ENCODE measurements at regions not wholly inside any gene's neighbourhood (a gene's known extent, or its start where the extent isn't known, plus 50 kb on each side); places are given as distances from the start of the nearest gene placed in this dataset.

DNA sequence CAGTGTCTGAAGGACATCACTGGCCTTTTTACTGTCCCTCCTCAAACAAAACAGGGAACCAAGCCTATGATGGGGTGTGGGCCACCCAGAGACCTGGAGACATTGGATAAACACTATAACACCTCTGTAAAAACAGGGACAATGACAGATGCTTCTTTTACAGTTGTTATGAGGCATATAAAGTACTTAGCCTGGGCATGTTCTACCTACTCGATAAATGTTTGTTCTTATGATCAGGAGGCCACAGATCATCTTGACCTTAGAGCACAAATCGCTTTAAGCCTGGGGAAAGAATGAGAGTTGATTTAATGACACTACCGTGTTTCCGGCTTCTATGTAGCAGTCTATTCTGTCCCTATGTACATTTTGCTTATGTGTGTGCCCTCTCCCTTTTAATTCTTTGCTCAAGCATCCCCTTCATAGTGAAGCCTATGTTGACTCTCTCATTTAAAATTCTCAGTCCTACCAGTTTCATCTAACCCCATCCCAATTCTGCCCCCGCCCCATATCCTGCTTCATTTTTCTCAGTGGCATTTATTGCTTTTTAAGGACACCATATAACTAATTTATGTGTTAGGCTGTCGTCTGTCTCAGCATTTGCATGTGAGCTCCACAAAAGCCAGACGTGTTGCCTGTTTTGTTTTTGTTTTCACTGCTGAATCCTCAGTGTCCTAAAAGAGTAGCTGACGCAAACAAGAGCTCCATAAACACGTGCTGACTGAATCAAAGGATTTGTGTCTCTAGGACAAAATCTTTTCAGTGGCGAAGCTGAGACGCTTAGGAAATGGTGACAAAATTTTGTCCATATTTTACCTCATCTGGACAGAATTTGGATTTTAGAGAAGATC, 182.3 kb upstream of the ST6GAL2 start:
- no peak overlapping the region for H3K4me3 Mint-ChIP-seq
- Histone ChIP-seq H3K79me2 (replicated peaks; ENCODE audit: insufficient read depth) (no peaks in the 10 kb centered on the region), H3K36me3 (ENCODE audit: insufficient read depth) (no peaks in the 10 kb centered on the region), H3F3A (replicated peaks; ENCODE audit: low read depth) (no peaks in the 10 kb centered on the region), H3K27ac (ENCODE audit: low read depth) (no peak overlapping the region), H3K4me1 (ENCODE audit: insufficient read depth) (peaks cover 17% of the 10 kb centered on the region), H4K20me1 (replicated peaks; ENCODE audit: insufficient read depth) (no peaks in the 10 kb centered on the region), H3K9me2 (ENCODE audit: insufficient read depth) (no peaks in the 10 kb centered on the region), H2AFZ (peak overlapping the region; percentile 33), H3K27me3 (ENCODE audit: insufficient read depth) (no peaks in the 10 kb centered on the region), H3K4me2 (no peak overlapping the region), H3K4me3 (no peak overlapping the region)
- no peaks in the 10 kb centered on the region for H3K9me3 Mint-ChIP-seq
- H3K27me3 Mint-ChIP-seq (ENCODE audit: insufficient read depth, low read depth, poor library complexity) = peaks cover 3% of the 10 kb centered on the region
- H3K4me1 Mint-ChIP-seq = peaks cover 13% of the 10 kb centered on the region; the same call in 2 of the 3 replicates
- no peaks in the 10 kb centered on the region for H3K36me3 Mint-ChIP-seq (ENCODE audit: low read depth)
- H3K27ac Mint-ChIP-seq = no peak overlapping the region
- TF ChIP-seq EZH2phosphoT487 (IDR thresholded peaks at IDR 0.05; ENCODE audit: unreplicated experiment) (no peak), POLR2AphosphoS5 (IDR thresholded peaks at IDR 0.05; ENCODE audit: low read depth) (no peak), CREB1 (CRISPR knock-in tag; IDR thresholded peaks at IDR 0.05; ENCODE audit: low read depth) (no peak), ETS1 (IDR thresholded peaks at IDR 0.05) (no peak), JUNB (IDR thresholded peaks at IDR 0.05; ENCODE audit: unreplicated experiment) (no peak), NANOG (IDR thresholded peaks at IDR 0.05; ENCODE audit: borderline replicate concordance) (no peak), EZH2 (IDR thresholded peaks at IDR 0.05; ENCODE audit: low read depth, unreplicated experiment) (no peak), CTCF (conservative IDR thresholded peaks at IDR 0.05; ENCODE audit: low read depth in 2 of 2) (no peak), STAT1 (IDR thresholded peaks at IDR 0.05; ENCODE audit: unreplicated experiment) (no peak), ZNF331 (CRISPR knock-in tag; IDR thresholded peaks at IDR 0.05; ENCODE audit: low read depth) (no peak), ZNF114 (CRISPR knock-in tag; IDR thresholded peaks at IDR 0.05) (no peak)
- TF ChIP-seq, protein P1, sequence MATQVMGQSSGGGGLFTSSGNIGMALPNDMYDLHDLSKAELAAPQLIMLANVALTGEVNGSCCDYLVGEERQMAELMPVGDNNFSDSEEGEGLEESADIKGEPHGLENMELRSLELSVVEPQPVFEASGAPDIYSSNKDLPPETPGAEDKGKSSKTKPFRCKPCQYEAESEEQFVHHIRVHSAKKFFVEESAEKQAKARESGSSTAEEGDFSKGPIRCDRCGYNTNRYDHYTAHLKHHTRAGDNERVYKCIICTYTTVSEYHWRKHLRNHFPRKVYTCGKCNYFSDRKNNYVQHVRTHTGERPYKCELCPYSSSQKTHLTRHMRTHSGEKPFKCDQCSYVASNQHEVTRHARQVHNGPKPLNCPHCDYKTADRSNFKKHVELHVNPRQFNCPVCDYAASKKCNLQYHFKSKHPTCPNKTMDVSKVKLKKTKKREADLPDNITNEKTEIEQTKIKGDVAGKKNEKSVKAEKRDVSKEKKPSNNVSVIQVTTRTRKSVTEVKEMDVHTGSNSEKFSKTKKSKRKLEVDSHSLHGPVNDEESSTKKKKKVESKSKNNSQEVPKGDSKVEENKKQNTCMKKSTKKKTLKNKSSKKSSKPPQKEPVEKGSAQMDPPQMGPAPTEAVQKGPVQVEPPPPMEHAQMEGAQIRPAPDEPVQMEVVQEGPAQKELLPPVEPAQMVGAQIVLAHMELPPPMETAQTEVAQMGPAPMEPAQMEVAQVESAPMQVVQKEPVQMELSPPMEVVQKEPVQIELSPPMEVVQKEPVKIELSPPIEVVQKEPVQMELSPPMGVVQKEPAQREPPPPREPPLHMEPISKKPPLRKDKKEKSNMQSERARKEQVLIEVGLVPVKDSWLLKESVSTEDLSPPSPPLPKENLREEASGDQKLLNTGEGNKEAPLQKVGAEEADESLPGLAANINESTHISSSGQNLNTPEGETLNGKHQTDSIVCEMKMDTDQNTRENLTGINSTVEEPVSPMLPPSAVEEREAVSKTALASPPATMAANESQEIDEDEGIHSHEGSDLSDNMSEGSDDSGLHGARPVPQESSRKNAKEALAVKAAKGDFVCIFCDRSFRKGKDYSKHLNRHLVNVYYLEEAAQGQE (IDR thresholded peaks at IDR 0.05; ENCODE audit: unreplicated experiment) = no peak
- TF ChIP-seq, protein P2, sequence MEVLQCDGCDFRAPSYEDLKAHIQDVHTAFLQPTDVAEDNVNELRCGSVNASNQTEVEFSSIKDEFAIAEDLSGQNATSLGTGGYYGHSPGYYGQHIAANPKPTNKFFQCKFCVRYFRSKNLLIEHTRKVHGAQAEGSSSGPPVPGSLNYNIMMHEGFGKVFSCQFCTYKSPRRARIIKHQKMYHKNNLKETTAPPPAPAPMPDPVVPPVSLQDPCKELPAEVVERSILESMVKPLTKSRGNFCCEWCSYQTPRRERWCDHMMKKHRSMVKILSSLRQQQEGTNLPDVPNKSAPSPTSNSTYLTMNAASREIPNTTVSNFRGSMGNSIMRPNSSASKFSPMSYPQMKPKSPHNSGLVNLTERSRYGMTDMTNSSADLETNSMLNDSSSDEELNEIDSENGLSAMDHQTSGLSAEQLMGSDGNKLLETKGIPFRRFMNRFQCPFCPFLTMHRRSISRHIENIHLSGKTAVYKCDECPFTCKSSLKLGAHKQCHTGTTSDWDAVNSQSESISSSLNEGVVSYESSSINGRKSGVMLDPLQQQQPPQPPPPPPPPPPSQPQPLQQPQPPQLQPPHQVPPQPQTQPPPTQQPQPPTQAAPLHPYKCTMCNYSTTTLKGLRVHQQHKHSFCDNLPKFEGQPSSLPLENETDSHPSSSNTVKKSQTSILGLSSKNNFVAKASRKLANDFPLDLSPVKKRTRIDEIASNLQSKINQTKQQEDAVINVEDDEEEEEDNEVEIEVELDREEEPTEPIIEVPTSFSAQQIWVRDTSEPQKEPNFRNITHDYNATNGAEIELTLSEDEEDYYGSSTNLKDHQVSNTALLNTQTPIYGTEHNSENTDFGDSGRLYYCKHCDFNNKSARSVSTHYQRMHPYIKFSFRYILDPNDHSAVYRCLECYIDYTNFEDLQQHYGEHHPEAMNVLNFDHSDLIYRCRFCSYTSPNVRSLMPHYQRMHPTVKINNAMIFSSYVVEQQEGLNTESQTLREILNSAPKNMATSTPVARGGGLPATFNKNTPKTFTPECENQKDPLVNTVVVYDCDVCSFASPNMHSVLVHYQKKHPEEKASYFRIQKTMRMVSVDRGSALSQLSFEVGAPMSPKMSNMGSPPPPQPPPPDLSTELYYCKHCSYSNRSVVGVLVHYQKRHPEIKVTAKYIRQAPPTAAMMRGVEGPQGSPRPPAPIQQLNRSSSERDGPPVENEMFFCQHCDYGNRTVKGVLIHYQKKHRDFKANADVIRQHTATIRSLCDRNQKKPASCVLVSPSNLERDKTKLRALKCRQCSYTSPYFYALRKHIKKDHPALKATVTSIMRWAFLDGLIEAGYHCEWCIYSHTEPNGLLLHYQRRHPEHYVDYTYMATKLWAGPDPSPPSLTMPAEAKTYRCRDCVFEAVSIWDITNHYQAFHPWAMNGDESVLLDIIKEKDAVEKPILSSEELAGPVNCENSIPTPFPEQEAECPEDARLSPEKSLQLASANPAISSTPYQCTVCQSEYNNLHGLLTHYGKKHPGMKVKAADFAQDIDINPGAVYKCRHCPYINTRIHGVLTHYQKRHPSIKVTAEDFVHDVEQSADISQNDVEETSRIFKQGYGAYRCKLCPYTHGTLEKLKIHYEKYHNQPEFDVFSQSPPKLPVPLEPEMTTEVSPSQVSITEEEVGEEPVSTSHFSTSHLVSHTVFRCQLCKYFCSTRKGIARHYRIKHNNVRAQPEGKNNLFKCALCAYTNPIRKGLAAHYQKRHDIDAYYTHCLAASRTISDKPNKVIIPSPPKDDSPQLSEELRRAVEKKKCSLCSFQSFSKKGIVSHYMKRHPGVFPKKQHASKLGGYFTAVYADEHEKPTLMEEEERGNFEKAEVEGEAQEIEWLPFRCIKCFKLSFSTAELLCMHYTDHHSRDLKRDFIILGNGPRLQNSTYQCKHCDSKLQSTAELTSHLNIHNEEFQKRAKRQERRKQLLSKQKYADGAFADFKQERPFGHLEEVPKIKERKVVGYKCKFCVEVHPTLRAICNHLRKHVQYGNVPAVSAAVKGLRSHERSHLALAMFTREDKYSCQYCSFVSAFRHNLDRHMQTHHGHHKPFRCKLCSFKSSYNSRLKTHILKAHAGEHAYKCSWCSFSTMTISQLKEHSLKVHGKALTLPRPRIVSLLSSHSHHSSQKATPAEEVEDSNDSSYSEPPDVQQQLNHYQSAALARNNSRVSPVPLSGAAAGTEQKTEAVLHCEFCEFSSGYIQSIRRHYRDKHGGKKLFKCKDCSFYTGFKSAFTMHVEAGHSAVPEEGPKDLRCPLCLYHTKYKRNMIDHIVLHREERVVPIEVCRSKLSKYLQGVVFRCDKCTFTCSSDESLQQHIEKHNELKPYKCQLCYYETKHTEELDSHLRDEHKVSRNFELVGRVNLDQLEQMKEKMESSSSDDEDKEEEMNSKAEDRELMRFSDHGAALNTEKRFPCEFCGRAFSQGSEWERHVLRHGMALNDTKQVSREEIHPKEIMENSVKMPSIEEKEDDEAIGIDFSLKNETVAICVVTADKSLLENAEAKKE (CRISPR knock-in tag; IDR thresholded peaks at IDR 0.05) = no peak
- DNase-seq (ENCODE audit: low spot score) (no peak), ATAC-seq (no peak)
